CD4-positive, alpha-beta T cell treated with Interferon gamma for 1 hour (primary cell): ENCODE measurements at regions not wholly inside any gene's neighbourhood (a gene's known extent, or its start where the extent isn't known, plus 50 kb on each side); places are given as distances from the start of the nearest gene placed in this dataset.
A peak's percentile ranks its signal among the peaks of the same experiment; 100 is the strongest.

Source experiments
- DNase-seq: peaks from one replicate; pipeline ENCODE4 v3.0.0-alpha.2; 2020

- DNase-seq = no peak
Observed at GRCh38 chr2:234334756-234335155, 162.1 kb downstream of the ARL4C start.

- DNase-seq = no peak
Observed at GRCh38 chr2:234334151-234334550, 162.7 kb downstream of the ARL4C start.

DNA sequence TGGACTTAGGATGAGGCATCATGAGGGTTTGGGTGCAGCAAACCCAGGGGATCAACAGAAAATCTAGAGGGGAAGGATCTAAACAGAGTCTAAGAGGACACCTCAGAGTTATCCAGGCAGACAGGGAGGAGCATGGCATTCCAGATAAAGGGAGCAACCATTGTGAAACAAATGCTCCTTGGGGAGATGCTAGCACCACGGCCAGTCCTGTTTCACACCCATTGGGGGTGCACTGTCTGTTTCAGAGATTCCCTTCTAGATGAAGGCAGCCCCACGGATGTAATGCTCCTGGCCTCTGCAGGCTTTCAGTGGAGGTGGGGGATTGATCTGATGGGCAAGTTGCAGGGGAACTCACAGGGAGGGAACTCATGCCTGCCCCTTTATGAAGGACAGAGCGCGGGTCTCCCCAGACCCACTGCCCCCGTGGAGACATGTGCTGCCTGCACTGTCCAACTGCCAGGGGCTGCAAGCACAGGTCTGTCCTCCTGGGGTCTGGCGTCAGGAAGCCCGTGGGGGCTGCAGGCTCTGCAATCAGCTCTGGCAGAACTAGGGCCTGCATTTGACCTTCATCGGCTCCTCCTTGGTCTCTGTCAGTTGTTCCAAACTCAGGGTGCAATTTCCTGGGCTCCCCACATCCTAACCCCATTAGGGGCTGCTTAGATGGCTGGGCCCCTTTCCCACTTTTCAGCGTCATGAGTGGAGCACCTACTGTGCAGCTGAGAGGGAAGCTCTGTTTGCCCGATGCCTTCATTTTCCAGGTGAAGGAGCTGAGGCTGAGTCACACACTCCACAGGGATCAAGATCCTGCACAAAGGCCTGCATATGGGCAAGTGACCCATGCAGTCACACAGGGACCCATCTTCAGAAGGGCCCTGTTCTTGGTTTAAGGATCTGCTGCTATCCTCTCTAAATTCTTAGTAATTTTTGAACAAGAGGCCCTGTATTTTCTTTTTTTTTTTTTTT lies 163.4 kb downstream of the ARL4C start:
- no peak for DNase-seq

GRCh38 chr2:234331966-234332365 lies 164.9 kb downstream of the ARL4C start:
- no peak for DNase-seq

- DNase-seq = no peak
Observed at GRCh38 chr2:234331566-234331965, 165.3 kb downstream of the ARL4C start.

DNA sequence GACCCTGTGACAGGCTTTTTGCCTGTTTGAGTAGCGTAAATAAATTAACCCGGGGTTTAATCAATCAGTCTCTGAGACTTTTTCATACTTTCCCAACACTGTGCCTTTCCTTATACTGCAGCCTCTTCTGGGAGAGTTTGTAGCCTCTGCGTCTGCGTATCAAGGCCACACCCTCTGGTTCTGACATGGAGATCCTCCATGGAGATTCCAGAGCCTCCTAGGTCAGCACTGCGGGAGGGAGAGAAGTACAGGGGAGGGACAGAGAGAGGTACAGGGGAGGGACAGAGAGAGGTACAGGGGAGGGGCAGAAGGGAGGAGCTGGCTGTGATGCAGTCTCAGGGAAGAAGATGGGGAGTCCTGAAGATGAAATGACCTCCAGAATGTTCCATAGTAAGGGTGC lies 166.0 kb downstream of the ARL4C start:
- no peak for DNase-seq

GRCh38 chr2:234329202-234329960 lies 167.5 kb downstream of the ARL4C start:
- no peak for DNase-seq

GRCh38 chr2:234328444-234328990 lies 168.4 kb downstream of the ARL4C start:
- no peak for DNase-seq

DNA sequence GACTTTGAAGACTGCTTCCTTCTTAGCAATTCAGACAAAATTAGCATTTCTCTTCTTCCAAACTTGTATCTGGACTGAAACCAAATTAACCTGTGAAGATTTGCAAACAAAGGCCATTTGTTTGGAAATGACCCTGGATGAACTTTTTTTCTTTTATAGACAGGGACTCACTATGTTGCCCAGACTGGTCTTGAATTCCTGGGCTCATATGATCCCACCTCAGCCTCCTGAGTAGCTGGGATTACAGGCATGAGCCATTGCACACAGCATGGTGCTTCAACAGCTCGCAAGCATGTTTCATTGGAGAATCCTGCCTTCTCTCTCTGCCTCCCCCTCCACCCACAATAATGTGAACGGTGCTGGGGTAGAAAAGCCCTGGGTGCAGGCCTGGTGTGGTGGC lies 170.2 kb downstream of the ARL4C start:
- DNase-seq = no peak

GRCh38 chr2:234324116-234324515 lies 172.8 kb downstream of the ARL4C start:
- no peak for DNase-seq

- no peak for DNase-seq
Observed at GRCh38 chr2:234322766-234323465, 174.0 kb downstream of the ARL4C start.

GRCh38 chr2:234320066-234320465 lies 176.8 kb downstream of the ARL4C start:
- no peak for DNase-seq

DNA sequence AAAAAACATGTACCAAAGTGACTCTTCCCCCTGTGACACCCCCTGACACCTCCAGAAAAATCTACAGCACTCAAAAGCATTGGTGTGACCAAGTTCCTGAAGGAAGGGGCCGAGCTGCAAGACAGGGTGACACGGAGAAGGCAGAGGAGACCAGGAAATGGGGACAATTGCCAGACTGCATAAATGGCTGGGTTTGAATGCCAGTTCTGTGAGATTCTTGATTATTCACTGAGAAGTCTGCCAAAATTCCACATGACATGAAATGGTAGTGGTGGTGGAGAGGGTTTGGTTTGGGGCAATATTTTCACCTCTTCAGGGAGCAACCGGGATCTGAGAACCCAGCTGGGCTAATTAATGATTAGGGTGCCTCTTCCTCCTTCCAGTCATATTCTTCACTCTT lies 178.5 kb downstream of the ARL4C start:
- no peak for DNase-seq

- DNase-seq = no peak
Observed at GRCh38 chr2:234313558-234313957, 183.3 kb downstream of the ARL4C start.

DNA sequence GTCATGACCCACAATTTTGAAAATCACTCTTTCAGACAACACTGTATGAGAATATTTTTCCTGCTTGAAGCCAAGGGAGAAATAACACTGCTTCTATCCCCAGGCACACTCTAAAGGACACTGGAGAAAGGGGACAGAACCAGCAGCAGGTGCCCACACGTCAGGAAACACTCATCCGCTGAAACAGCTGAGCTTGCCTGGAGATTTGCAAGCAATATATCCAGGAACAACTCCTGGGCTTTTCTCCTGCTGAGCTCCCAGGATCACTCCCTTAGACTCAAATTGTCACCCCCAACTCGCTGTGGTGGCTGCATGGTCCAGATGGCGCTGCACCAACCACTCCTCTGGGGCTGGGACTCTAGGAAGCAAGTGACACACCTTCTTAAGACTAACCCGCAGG lies 186.7 kb downstream of the ARL4C start:
- no peak for DNase-seq

- no peak for DNase-seq
Observed at GRCh38 chr2:234309431-234309830, 187.4 kb downstream of the ARL4C start.

DNA sequence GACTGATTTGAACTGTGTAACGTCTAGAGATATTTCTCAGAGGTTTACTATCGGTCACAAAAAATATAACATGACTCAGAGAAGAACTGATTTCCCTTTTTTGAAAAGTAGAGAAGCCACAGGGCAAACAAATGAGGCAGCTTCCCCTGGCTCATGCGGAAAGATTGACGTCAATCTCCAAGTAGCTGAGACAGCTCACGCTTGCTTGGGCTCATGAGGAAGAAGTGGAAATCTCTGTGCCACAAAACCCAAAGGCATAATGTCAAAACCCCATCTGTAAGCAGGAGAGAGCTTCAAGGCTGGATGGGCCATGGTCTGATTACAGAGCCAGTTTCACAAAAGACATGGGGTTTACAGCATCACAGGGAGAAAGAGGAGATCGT lies 188.1 kb downstream of the ARL4C start:
- DNase-seq = peak; percentile 81

DNA sequence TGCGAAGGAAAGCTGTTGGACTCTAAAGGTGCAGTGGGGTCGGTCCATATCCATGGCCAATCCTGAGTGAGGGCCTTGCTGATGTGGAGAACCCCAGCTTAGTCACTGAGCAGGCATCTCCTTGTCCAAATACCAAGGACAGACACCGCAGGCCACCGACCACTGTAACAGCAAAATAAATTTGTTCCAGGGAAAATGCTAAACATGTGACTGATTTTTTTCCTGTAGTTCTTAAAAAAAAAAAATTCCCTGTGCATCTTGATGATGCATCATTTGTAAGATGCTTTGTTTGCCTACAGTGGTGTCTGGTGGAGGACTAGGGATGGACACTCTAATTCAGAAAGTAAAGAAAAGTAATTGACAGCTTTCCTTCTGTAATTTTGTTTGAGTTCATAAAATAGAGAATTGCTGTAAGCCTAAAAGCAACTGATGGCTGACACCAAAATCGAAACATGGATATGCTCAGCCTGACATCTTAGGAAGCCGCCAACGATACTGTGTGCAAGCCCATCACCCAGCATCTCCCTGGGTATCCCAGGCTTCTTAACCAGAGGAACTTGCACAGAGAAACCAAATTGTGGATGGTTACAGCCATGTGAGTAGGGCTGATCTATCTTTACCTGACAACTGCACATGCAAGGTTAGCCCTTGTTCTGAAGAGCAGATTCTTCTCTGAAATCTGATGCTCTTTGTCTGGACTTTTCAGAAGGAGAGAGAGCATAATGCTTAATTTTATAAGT lies 188.6 kb downstream of the ARL4C start:
- no peak for DNase-seq

DNA sequence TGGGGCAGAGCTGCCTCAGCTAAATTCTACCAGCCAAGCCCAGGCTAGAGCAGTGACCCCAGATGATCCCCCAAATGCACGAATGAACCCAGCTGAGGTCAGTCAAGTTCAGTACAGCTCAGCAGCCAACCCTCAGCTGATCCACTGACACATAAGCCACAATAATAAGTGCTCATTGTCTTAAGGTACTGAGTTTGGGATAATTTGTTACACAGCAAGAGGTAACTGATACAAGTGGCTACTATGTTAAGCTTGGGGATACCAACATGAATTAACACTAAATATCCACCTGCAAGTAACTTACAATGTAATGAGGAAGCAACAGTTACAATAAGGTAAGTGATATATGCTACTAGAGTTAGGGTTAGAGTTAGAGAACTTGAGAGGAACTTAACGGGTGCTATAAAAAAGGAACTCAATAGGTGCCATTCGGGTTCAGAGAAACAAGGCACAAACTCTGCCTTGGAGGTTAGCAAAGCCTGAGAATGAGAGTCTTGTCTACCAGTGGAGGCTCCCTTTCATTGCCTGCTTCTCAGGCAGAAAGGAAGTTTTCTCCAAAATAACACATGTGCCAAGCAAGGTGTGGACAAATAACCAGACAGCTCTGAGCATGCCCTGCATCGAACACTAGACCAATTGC lies 189.4 kb downstream of the ARL4C start:
- DNase-seq = no peak

- no peak for DNase-seq
Observed at GRCh38 chr2:234306426-234307173, 190.3 kb downstream of the ARL4C start.

- no peak for DNase-seq
Observed at GRCh38 chr2:234305846-234306245, 191.0 kb downstream of the ARL4C start.
